ENCODE measurements at regions not wholly inside any gene's neighbourhood (a gene's known extent, or its start where the extent isn't known, plus 50 kb on each side); places are given as distances from the start of the nearest gene placed in this dataset.

- TF ChIP-seq POLR2A (IDR thresholded peaks at IDR 0.05), result no peak
- TF ChIP-seq CTCF (IDR thresholded peaks at IDR 0.05), result no peak
Measured at GRCh38 chr13:60974296-60974695, 441.4 kb downstream of the PCDH20 start.

Data from Peyer's patch (tissue), 4 donors.